GM21390 (cell line): ENCODE measurements at regions not wholly inside any gene's neighbourhood (a gene's known extent, or its start where the extent isn't known, plus 50 kb on each side); places are given as distances from the start of the nearest gene placed in this dataset.

Source experiments
- ATAC-seq: cut with Tn5 transposase; IDR thresholded peaks from one replicate; pipeline ENCODE4 v1.9.1; 2021; ENCODE audit not compliant: unreplicated experiment

GRCh38 chr2:82307511-82307910 lies 2003.0 kb upstream of the LRRTM1 start:
- ATAC-seq = no peak

DNA sequence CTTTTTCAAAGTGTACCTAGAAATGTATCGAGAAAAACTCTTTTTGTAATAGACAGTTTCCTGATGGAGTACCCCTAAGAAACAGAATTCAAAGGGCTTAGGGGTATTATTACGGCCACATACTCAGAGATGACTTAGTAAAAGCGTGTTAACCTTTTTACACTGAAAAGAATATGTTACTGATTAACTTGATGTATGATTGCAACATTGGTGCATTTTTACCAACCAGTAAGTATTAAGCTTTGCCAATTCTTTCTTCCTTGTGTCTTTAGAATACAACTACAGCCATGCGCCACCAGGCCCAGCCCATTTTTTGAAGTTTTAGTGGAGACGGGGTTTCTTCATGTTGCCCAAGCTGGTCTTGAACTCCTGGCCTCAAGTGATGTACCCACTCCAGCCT lies 1997.0 kb upstream of the LRRTM1 start:
- ATAC-seq = no peak

DNA sequence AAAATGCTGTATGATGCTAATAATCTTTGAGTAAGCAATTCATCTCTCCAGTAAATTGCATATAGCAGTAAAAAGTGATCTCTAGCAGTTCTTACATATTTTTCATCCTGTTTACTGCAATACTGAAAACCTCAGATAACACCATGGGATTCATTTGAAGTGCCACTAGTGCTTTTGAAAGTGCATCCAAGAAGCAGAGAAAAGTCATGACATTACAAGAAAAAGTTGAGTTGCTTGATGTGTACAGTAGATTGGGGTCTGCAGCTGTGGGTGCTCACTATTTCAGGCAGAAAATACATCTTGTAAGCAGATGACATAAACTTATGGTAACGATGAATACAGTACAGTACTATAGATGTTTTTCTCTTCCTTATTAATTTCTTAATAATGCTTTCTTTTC lies 1984.9 kb upstream of the LRRTM1 start:
- ATAC-seq = no peak

DNA sequence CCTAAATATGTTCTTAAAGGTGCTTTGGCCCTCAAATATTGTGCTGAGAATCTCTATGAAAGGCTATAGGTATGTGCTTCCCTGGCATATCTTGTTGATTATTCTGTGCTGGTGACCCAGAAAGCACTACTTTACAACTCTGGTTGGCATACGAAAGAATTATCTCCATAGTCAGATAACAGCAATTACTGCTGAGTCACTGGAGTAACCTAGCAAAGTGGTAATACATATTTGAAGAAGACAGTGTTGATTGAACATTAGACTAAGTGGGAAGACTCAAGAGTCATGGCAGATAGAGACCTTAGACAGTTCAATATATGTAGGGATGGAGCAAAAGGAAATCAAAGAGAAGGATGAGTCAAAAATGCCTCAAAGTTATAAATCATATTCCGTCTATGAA lies 1978.5 kb upstream of the LRRTM1 start:
- no peak for ATAC-seq

DNA sequence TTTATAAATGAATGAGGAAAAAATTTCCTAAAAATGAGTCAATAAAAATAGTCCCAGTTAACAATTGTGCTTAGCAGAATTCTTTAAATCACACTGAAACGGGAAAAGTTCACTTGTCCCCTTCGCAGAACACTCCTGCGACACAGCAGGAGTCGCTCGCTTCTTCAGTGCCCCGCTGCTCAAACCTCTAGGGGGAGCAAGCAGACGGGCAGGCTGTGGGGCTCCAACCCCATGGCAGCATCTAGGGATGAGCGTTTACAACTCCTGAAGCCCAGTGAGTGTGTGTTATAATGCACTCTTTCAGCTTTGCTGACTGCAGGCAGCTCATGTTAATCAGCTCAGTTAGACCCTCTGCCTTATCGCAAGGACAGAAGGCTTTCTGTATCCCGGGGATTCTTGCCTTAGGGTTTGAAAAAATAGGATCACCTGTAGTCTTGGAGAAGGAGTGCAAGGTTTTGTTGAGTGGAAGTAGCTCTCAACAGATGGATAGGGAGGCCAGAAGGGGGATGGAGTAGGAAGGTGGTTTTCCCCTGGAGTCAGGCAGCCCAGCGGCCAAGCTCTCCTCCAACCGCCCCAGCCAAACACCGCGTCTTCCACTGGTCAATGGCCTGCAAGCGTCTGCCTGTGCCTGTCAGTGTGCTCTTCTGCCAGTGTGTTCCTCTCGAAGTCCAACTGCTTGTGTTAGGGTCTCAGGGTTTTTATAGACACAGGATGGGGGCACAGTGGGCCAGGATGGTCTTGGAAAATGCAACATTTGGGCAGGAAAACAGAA lies 1977.7 kb upstream of the LRRTM1 start:
- no peak for ATAC-seq

DNA sequence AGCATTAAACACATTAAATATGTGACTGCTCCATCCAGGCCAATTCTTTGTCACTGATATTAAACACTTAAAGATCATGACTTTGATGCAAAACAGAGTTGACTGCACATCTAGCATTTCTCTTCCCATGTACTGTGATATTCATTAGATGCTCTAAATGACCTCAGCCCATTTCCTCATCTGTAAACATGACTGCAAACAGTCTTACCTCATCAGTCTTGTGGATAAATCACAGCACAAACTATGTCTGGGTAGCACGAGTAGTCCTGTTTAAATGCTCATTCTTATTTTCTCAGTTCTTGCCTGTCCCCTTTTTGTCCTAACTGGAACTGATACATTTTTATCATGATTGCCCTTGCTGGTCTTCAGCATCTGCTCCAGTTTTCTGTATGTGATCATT lies 1974.8 kb upstream of the LRRTM1 start:
- ATAC-seq = no peak

DNA sequence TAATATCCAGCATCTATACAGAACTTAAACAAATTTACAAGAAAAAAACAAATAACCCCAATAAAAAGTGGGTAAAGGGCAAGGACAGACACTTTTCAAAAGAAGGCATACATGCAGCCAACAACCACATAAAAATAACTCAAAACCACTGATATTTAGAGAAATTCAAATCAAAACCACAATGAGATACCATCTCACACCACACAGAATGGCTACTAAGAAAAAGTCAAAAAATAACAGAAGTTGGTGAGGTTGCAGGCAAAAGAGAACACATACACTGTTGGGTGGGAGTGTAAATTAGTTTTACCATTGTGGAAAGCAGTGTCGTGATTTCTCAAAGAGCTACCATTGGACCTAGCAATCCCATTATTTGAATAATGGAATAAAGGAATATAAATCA lies 1973.9 kb upstream of the LRRTM1 start:
- no peak for ATAC-seq

DNA sequence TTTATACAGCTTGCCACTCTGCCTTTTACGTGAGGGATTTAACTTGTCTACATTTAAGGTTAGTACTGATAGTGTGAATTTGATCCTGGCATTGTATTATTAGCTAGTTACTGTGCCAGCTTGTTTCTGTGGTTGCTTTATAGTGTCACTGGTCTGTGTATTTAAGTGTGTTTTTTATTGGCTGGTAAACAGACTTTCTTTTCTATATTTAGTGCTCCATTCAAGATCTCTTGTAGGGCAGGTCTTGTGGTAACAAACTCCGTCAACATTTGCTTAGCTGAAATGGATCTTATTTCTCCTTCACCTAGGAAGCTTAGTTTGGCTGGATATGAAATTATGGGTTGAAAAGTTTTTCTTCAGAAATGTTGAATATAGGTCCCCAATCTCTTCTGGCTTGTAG lies 1971.0 kb upstream of the LRRTM1 start:
- ATAC-seq = no peak

- no peak for ATAC-seq
Observed at GRCh38 chr2:82268446-82268845, 1963.9 kb upstream of the LRRTM1 start.

GRCh38 chr2:82260521-82260920 lies 1956.0 kb upstream of the LRRTM1 start:
- no peak for ATAC-seq

DNA sequence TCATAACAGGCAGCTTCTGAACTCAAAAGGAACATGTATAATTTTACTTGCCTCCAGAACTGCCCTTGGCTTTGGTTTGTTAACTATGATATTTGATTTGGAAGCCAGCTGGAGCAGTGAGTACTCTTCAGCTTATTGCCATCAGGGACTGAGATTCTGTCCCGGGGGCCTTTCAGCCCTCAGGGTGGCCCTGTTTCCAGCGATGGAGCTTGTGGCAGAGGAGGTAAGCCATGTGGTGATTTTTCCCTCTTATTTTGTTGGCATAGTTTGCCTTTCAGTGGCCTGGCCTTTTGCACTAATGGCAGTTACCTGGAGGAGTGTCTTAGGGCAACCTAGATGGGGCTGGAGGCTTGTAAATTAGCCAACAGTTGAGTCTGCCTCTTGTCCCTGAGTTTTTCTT lies 1955.0 kb upstream of the LRRTM1 start:
- no peak for ATAC-seq

DNA sequence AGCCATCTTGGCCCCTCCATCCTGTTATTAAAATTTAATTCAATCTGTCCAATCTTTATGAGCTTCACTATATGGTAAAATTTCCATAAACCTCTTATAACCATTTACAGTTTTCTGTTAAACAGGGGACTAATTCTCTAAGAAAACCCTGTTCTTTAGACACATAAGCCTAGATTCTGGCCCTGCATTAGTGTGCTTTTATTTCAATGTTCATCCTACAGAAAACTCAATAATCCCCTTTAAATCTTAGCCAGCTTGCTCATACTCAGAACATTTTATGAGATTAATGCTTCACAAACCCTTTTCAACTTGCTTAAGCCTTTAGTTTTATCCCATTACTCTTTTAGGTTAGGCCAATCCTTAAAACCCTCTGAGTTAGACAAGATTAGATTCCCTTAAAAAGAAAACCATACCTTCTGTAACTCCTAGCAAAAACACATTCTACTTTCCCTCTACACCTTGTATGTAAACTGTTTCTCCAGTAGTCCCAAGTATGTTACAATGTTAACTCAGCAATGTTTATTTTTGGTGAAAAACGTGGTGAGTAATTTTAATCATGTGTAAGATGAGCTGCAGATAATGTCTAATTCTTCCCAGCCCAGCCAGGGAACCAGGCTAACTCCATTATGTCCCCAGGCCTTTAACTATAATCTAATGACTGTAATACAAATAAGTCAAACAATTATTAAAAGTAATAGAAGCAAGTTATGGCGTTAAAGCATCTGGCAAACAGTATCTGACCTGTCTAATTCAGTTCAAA lies 1953.4 kb upstream of the LRRTM1 start:
- no peak for ATAC-seq

- ATAC-seq = no peak
Observed at GRCh38 chr2:82256983-82257632, 1952.6 kb upstream of the LRRTM1 start.

- ATAC-seq = no peak
Observed at GRCh38 chr2:82256288-82256687, 1951.7 kb upstream of the LRRTM1 start.

- no peak for ATAC-seq
Observed at GRCh38 chr2:82254728-82255127, 1950.2 kb upstream of the LRRTM1 start.

DNA sequence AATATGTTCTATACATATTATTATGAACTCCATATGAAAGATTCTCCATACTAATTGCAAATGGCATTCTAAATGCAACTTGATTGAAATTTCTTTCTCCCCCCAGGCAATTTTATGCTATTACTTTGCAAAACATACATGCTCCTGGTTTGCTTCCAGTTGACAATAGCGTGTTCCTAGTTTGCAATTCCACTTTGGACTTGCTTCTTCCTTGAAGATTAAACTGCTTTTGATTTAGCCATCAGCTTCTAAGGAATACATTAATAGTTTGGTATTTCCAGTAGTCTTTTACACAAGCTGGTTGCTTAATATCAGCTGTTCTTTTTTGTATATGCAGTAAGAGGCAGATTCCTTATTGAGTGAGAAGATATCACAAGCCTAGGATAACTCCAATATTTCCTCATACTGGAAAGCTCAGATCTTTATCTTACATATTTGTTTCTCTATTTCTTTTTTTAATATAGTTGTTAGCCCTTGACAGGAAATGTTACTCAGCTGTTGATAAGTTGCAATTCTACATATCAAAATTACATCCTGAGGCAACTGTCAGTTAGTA lies 1941.7 kb upstream of the LRRTM1 start:
- no peak for ATAC-seq

- ATAC-seq = no peak
Observed at GRCh38 chr2:82239176-82239575, 1934.6 kb upstream of the LRRTM1 start.

GRCh38 chr2:82237994-82238662 lies 1933.6 kb upstream of the LRRTM1 start:
- ATAC-seq = no peak

DNA sequence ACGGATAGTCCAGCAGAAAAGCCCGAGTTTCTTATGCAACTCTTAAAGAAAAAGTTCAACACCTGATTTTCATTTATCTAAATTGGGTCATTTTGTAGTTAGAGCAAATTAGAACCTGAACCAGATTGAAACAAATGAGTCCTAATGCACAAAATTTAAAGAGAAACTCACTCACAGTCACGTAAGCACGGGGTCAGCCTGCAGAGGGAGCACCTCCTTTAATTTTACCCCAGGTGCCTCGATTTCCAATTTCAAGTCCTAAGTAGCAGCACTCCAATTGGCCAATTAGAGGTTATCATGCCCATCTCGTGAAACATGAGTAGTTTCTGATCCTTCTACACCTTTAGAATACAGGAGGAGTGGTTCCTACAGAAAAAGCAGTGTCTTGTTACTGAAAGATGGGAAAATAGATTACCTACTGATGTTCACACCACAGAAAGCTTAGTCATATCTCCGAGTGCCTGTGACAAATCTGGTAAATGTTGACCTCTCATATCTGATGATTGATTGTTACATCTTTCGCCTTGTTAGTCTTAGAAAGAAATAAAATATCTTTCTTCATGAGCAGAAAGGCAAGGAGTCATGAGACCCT lies 1929.8 kb upstream of the LRRTM1 start:
- ATAC-seq = no peak

DNA sequence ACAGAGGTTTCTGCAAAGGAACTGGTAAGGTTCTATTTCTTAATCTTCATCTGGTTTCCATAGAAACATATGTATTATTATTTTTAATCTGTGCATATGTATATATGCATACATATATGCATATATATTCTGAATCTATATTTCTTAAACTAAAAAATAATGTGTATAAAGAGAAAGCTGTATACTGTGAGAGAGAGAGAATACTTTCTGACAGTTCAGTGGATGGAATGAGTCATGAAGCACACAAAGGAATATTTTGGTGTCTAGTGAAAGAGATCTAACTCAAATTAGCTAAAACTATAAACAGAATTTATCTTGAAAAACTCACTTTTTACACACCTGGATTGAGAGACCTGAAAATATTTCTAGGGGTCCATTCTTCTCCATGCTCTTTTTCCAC lies 1929.3 kb upstream of the LRRTM1 start:
- no peak for ATAC-seq

DNA sequence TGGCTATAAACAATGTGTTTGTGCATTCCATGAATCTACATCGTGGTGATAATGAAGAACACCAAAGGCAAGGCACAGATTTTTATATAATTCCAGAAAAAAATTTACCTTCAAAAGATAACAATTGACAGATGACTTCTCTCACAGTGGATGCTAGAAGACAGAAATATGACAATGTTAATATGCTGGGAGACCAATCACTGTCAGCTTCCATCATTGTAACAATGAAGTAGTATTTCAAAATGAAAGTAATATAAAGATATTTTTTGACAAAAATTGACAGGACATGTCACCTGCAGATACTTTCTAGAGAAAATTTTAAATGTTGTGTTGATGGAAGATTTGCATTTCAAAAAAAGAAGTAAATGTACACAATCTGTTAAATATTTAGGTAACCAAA lies 1925.9 kb upstream of the LRRTM1 start:
- no peak for ATAC-seq
